Esophagus squamous epithelium (tissue), 4 donors: ENCODE measurements at regions not wholly inside any gene's neighbourhood (a gene's known extent, or its start where the extent isn't known, plus 50 kb on each side); places are given as distances from the start of the nearest gene placed in this dataset.

ENCODE experiments used
- CTCF ChIP-seq, 6 experiments: fragments of 450-650 bp in 4 of 6; fragments of 200-600 bp in 2 of 6; sonication (generic) in 2 of 6; IDR thresholded peaks; one replicate each; pipeline ENCODE4 v1.5.1; 2016 to 2019; ENCODE audit warnings: antibody characterized with exemption in 6 of 6, mild to moderate bottlenecking in 4 of 6, moderate library complexity in 4 of 6
- POLR2A ChIP-seq, 4 donors: fragments of 450-650 bp; IDR thresholded peaks; one replicate each; pipeline ENCODE4 v1.6.1; 2017; ENCODE audit warnings: antibody characterized with exemption in 4 of 4, mild to moderate bottlenecking in 4 of 4, moderate library complexity in 3 of 4

- TF ChIP-seq POLR2A (IDR thresholded peaks at IDR 0.05) (no peak), CTCF (IDR thresholded peaks at IDR 0.05) (no peak)
Observed at GRCh38 chr17:31631766-31632165, 227.3 kb downstream of the COPRS start.
